Activated CD8-positive, alpha-beta memory T cell treated with anti-CD3 and anti-CD28 coated beads, Interleukin-2, amount 10 ng/mL, durations not matched to agents 7 days and 5 days (primary cell): ENCODE measurements at regions not wholly inside any gene's neighbourhood (a gene's known extent, or its start where the extent isn't known, plus 50 kb on each side); places are given as distances from the start of the nearest gene placed in this dataset.
A peak's percentile ranks its signal among the peaks of the same experiment; 100 is the strongest.

Source experiments
- microRNA-seq: library from miRNA; unstranded; fragments of <30 nt; microRNA quantifications from one replicate; pipeline ENCODE4 v1.2.0, GENCODE V29; 2022

Small RNAs in the stretch of these regions (microRNA-seq; reads per million reads assigned to microRNA genes)
- gene MIR6516: 17.0 reads per million, percentile 40 among the genes with 10 or more reads in this experiment
